ENCODE measurements at regions not wholly inside any gene's neighbourhood (a gene's known extent, or its start where the extent isn't known, plus 50 kb on each side); places are given as distances from the start of the nearest gene placed in this dataset.

DNA sequence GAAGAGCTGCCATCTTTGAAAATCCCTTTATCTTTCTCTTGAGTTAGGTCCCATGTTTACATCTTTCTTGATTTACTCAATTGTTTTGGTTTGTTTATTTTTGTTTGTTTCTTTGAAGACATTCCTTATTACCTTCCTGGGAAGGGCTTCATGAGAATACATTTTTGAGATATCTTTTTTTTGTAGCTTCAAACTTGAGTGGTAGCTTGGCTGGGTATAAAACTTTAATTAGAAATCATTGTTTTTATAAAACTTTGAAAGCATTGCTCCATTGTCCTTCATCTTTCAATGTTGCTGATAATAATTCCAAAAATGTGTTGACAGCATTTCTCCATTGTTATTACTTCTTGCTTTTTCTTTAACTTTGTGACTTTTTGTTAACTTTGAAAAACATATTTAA, 145.9 kb upstream of the RBMS1 start:
- H3K36me3 ChIP-seq: no peaks in the 10 kb centered on the region
- intact Hi-C loops (cut with DNase I): no loop called here

DNA sequence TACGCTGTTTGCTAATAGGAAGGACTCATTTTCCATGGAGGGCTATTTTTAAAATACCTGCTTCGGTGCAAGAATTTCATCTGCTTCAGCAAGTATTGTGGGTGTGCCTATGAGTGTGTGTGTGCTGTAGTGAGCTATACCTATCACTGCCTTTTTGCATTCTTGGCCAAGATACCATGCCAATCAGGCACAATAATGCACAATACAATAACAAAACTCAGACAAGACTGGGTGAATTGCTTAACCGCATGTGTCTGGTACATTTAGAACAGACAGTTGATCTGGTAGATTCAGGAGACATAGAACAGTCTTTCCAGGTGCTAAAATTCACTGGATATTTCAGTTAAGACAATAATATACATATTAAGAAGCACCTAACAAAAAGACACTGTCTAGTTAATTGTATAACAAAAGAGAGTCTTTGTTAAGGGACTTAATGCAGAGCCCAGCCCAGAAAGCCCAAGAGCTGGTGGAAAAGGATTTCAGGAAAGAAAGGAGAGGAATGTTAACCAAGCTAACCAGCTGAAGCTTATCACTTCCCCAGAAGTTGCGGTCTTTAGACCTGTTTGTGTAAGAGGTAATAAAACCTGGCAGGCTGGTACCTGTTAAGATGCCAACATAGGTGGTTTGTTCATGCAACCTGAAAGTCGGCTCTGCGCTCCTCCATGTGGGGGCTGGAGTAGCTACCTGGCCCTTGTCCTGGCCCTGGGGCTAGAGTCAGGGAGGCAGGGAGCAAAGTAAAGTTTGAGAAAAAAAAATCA, 153.3 kb upstream of the RBMS1 start:
- H3K4me1 ChIP-seq: peaks cover 0 to 55% (median 9%) of the 10 kb centered on the region in 3 donors
- H3K4me3 ChIP-seq: no peak overlapping the region
- TF ChIP-seq, protein P1, sequence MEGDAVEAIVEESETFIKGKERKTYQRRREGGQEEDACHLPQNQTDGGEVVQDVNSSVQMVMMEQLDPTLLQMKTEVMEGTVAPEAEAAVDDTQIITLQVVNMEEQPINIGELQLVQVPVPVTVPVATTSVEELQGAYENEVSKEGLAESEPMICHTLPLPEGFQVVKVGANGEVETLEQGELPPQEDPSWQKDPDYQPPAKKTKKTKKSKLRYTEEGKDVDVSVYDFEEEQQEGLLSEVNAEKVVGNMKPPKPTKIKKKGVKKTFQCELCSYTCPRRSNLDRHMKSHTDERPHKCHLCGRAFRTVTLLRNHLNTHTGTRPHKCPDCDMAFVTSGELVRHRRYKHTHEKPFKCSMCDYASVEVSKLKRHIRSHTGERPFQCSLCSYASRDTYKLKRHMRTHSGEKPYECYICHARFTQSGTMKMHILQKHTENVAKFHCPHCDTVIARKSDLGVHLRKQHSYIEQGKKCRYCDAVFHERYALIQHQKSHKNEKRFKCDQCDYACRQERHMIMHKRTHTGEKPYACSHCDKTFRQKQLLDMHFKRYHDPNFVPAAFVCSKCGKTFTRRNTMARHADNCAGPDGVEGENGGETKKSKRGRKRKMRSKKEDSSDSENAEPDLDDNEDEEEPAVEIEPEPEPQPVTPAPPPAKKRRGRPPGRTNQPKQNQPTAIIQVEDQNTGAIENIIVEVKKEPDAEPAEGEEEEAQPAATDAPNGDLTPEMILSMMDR (IDR thresholded peaks at IDR 0.05): peak in 1 of 6 experiments; percentile 5
- no peak for TF ChIP-seq POLR2A (IDR thresholded peaks at IDR 0.05)
- H3K27me3 ChIP-seq: no peaks in the 10 kb centered on the region
- WGBS, 2 donors: 27 to 45% methylated on average over 6 of the region's 6 CpGs
- intact Hi-C loops (cut with DNase I): no loop called here
- no peaks in the 10 kb centered on the region for H3K36me3 ChIP-seq
- no peak for DNase-seq
- no peaks in the 10 kb centered on the region for H3K9me3 ChIP-seq
- peak overlapping the region; percentile 29 to 75 (median 58) for H3K27ac ChIP-seq

More for the DNA sequence above, 145.9 kb upstream of the RBMS1 start:
- Histone ChIP-seq H3K27me3 (no peaks in the 10 kb centered on the region), H3K4me3 (no peak overlapping the region), H3K9me3 (peaks cover 0 to 14% (median 0%) of the 10 kb centered on the region in 3 donors), H3K27ac (no peak overlapping the region), H3K4me1 (peaks cover 0 to 8% (median 5%) of the 10 kb centered on the region in 3 donors)
- TF ChIP-seq POLR2A (IDR thresholded peaks at IDR 0.05): no peak
- TF ChIP-seq, protein P1 (IDR thresholded peaks at IDR 0.05): no peak
- DNase-seq: no peak

DNA sequence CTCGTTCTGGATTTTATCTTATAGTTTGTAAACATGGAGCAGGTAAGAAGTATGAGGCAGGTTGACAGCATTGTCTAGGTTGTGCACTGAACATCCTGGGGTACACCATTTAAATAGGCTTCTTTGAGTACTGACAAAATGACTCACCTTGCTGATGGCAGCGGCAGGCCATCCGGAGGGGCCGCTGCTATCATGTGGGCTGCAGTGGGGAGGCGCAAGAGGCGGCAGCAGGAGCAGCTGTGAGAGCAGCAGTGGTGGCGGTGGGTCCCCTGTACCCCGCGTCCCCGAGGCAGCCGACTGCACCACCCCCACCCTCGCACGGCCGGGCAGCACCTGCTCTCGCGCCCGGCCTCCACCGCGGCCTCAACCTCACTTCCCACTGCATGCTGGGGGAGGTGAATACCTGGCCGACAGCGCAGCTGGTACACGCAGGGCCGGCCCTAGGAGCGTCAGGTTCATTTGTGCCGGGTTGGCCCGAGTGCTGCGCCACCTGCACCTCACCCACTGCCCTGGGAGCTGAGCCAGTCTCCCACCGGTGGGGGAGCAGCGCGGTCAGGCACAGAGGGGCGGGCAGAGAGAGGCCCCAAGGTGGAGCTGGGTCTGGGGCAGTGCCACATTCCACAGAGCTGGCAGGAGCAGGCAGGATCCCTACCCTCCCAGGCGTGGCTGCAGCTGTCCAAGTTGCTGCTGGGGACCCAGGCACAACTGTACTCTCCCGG, 154.5 kb upstream of the RBMS1 start:
- intact Hi-C loops (cut with DNase I): no loop called here
- Histone ChIP-seq H3K4me3 (peak overlapping the region; percentile 18 to 55 (median 32)), H3K36me3 (no peaks in the 10 kb centered on the region), H3K27ac (peak overlapping the region; percentile 22 to 75 (median 58)), H3K27me3 (no peaks in the 10 kb centered on the region), H3K4me1 (peaks cover 0 to 62% (median 9%) of the 10 kb centered on the region in 3 donors), H3K9me3 (no peaks in the 10 kb centered on the region)
- 23 to 65% methylated on average over 3 to 5 of the region's 33 CpGs for WGBS, 2 donors
- DNase-seq: no peak
- no peak for TF ChIP-seq POLR2A (IDR thresholded peaks at IDR 0.05)
- TF ChIP-seq, protein P1 (IDR thresholded peaks at IDR 0.05): no peak

DNA sequence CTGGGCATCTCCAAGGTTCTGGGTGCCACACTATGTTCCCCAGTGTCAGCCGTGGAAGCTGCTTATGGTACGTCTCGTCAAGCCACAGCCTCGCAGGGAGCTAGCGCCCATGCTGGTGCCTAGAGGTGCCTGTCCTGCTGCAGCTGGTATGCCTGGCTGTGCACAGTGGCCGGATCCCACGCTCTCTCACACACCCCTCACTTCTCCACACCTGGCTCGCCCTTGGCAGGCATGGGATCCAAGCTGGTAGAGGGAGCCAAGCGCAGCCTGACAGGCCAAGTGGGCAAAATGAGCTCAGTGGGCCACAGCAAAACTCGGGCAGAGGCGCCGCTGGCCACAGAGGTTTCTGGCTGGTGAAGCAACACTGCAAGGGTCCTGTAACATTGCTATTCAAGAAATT, 156.1 kb upstream of the RBMS1 start:
- H3K9me3 ChIP-seq: no peaks in the 10 kb centered on the region
- peaks cover 0 to 62% (median 9%) of the 10 kb centered on the region in 3 donors for H3K4me1 ChIP-seq
- intact Hi-C loops (cut with DNase I): no loop called here
- H3K27me3 ChIP-seq: no peaks in the 10 kb centered on the region
- TF ChIP-seq POLR2A (IDR thresholded peaks at IDR 0.05): no peak
- TF ChIP-seq, protein P1 (IDR thresholded peaks at IDR 0.05): no peak
- H3K4me3 ChIP-seq: no peak overlapping the region
- 91 to 96% methylated on average over 4 to 9 of the region's 12 CpGs for WGBS, 2 donors
- no peaks in the 10 kb centered on the region for H3K36me3 ChIP-seq
- no peak overlapping the region for H3K27ac ChIP-seq
- DNase-seq: no peak

Measured in esophagus squamous epithelium (tissue), 5 donors.